Upper lobe of left lung (tissue), 4 donors: ENCODE measurements at regions not wholly inside any gene's neighbourhood (a gene's known extent, or its start where the extent isn't known, plus 50 kb on each side); places are given as distances from the start of the nearest gene placed in this dataset.

Experiments
- CTCF ChIP-seq, 6 experiments: fragments of 450-650 bp in 4 of 6; fragments of 200-600 bp in 2 of 6; sonication (generic) in 2 of 6; IDR thresholded peaks; one replicate each; pipeline ENCODE4 v1.5.1; 2016 to 2019; ENCODE audit warnings: antibody characterized with exemption in 6 of 6
- EP300 ChIP-seq, 4 donors: sonication (generic); formaldehyde crosslinking; IDR thresholded peaks; one replicate each; pipeline ENCODE4 v1.5.1; 2017; ENCODE audit warnings: antibody characterized with exemption in 4 of 4, control low read depth in 2 of 4
- POLR2A ChIP-seq, 4 donors: fragments of 450-650 bp; IDR thresholded peaks; one replicate each; pipeline ENCODE4 v1.5.1; 2016 to 2017; ENCODE audit warnings: antibody characterized with exemption in 4 of 4, mild to moderate bottlenecking in 2 of 4
- POLR2AphosphoS5 ChIP-seq, 2 donors: sonication (generic); formaldehyde crosslinking; IDR thresholded peaks; one replicate each; pipeline ENCODE4 v1.5.1; 2017; ENCODE audit warnings: antibody characterized with exemption in 2 of 2

DNA sequence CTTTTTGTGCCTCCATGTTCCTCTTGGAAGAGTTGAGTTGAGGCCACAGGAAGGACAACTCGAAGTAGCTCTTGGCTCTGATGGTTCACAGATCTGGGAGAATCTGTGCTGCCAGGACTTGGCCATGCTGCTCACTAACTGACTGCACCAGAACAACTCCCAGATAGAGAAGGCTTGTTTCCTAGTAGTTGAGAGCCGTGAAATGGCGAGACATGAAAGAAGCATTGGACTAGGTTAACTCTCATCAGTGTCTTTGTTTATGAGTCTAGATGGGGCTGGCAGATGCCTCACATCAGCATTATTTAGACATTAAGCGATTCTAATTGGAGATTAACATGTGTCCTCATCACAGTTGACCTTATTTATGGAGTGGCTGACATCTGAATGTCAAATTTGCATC is 92.9 kb upstream of the AGBL1 start:
- TF ChIP-seq CTCF (IDR thresholded peaks at IDR 0.05) (no peak), EP300 (IDR thresholded peaks at IDR 0.05) (no peak), POLR2AphosphoS5 (IDR thresholded peaks at IDR 0.05) (no peak), POLR2A (IDR thresholded peaks at IDR 0.05) (no peak)
